ENCODE measurements at regions not wholly inside any gene's neighbourhood (a gene's known extent, or its start where the extent isn't known, plus 50 kb on each side); places are given as distances from the start of the nearest gene placed in this dataset.
"Not testable (repeated sequence)": the region's sequence is repeated elsewhere in the genome, so short reads cannot be mapped to it uniquely, and the experiment has no call there.

- Mint-ChIP-seq H3K36me3 (no peaks in the 10 kb centered on the region), H3K4me1 (no peaks in the 10 kb centered on the region), H3K9me3 (peaks cover 0 to 6% (median 0%) of the 10 kb centered on the region in 6 donors), H3K27me3 (ENCODE audit: low read depth in 3 of 3) (peaks cover 0 to 3% (median 0%) of the 10 kb centered on the region in 3 donors), H3K4me3 (no peak overlapping the region), H3K27ac (no peak overlapping the region)
- DNase-seq = no peak
Observed at GRCh38 chr6:12528581-12529363, 187.8 kb upstream of the PHACTR1 start.

GRCh38 chr6:12529364-12530019 lies 187.1 kb upstream of the PHACTR1 start:
- Mint-ChIP-seq H3K27ac (no peak overlapping the region), H3K9me3 (peaks cover 0 to 4% (median 0%) of the 10 kb centered on the region in 6 donors), H3K27me3 (ENCODE audit: low read depth in 3 of 3) (peaks cover 0 to 3% (median 0%) of the 10 kb centered on the region in 3 donors), H3K4me3 (no peak overlapping the region), H3K36me3 (no peaks in the 10 kb centered on the region), H3K4me1 (no peaks in the 10 kb centered on the region)
- DNase-seq = no peak

DNA sequence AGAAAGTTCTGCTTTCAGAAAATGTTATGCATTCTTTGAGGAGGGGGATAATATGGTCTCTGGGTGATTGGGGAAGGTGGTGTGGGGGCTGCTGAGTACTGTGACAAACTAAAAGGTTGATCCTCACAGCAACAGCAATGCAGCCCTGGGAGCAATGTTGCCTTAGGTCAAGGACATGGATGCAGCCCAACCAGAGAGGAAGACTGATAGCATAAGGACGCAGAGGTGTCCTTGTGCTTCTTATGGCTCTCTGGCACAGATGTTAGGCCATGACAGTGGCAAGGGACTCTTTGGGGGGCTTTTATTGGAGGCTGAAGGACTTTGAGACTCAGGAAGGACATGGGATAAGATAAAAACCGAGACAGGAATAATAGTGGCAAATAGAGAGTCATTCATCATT lies 186.2 kb upstream of the PHACTR1 start:
- Mint-ChIP-seq H3K4me1 (no peaks in the 10 kb centered on the region), H3K4me3 (no peak overlapping the region), H3K36me3 (no peaks in the 10 kb centered on the region), H3K27ac (no peak overlapping the region), H3K27me3 (ENCODE audit: low read depth in 3 of 3) (peaks cover 0 to 3% (median 0%) of the 10 kb centered on the region in 3 donors), H3K9me3 (peaks cover 0 to 1% (median 0%) of the 10 kb centered on the region in 6 donors)
- no peak for DNase-seq

GRCh38 chr6:12533586-12533985 lies 183.0 kb upstream of the PHACTR1 start:
- no peaks in the 10 kb centered on the region for H3K9me3 Mint-ChIP-seq
- H3K4me1 Mint-ChIP-seq = no peaks in the 10 kb centered on the region
- no peaks in the 10 kb centered on the region for H3K36me3 Mint-ChIP-seq
- peaks cover 0 to 3% (median 0%) of the 10 kb centered on the region in 3 donors for H3K27me3 Mint-ChIP-seq (ENCODE audit: low read depth in 3 of 3)
- H3K27ac Mint-ChIP-seq = no peak overlapping the region
- DNase-seq = no peak
- no peak overlapping the region for H3K4me3 Mint-ChIP-seq

DNA sequence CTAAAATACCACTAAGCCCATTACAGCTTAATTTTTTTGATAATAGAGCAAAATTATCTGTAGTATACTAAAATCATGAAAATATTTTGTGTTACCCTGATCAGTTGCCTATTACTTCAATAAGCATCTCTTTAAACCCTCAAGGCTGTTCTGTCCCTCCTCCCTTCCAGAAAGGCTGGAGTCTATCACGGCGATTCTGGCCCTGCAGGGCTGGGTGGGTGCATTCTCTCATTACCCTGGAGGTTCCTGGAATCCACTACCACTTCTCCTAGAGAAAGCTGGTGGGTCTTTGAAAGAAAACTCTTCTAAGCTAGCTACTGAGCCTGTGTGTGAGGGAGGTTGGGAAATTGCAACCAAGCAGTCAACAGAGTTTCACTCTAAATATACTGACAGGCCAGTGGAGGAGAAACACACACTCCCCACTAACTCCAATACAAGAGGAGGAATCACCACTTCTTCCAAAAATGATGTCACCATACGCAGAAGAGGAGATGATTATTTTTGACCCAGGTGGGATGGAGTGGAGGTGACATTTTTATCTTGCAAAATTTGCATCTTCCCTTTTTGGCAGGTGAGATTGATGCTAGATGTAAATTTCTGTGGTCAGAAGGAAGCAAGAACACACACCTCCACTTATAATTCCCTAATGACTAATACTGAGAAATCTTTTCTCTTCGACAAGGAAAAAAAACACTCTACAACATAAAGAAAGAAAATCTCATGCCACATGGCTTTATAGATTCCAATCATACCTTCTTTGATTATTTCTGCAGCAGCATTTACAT lies 182.3 kb upstream of the PHACTR1 start:
- no peak overlapping the region for H3K27ac Mint-ChIP-seq
- no peaks in the 10 kb centered on the region for H3K27me3 Mint-ChIP-seq (ENCODE audit: low read depth in 3 of 3)
- H3K4me1 Mint-ChIP-seq = no peaks in the 10 kb centered on the region
- no peaks in the 10 kb centered on the region for H3K9me3 Mint-ChIP-seq
- no peaks in the 10 kb centered on the region for H3K36me3 Mint-ChIP-seq
- H3K4me3 Mint-ChIP-seq = no peak overlapping the region
- DNase-seq = no peak

GRCh38 chr6:12535586-12536314 lies 180.8 kb upstream of the PHACTR1 start:
- Mint-ChIP-seq H3K4me3 (no peak overlapping the region), H3K27ac (no peak overlapping the region), H3K27me3 (ENCODE audit: low read depth in 3 of 3) (peaks cover 0 to 2% (median 0%) of the 10 kb centered on the region in 3 donors), H3K9me3 (peaks cover 0 to 2% (median 0%) of the 10 kb centered on the region in 6 donors), H3K4me1 (no peaks in the 10 kb centered on the region), H3K36me3 (no peaks in the 10 kb centered on the region)
- DNase-seq = no peak

DNA sequence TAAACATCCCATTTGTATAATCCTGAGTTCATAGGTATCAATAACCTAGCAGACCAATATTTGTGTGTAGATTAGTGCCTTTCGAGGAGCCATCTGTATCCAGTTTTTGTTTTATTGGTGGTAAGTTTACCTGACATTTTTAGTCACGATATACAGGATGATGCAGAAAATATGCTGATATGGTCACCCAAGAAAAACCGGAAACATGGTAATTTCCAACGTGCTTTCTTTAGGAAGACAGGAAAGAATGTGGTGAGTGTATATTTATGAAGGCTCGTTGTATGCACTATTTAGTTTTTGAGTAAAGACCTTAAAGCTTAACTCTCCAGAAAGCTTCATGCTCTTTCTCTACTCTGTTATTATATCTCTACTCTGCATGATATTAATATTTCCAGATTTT lies 180.2 kb upstream of the PHACTR1 start:
- no peak for DNase-seq
- peaks cover 0 to 2% (median 0%) of the 10 kb centered on the region in 3 donors for H3K27me3 Mint-ChIP-seq (ENCODE audit: low read depth in 3 of 3)
- H3K36me3 Mint-ChIP-seq = no peaks in the 10 kb centered on the region
- H3K4me3 Mint-ChIP-seq = no peak overlapping the region
- H3K27ac Mint-ChIP-seq = no peak overlapping the region
- H3K9me3 Mint-ChIP-seq = peaks cover 0 to 2% (median 0%) of the 10 kb centered on the region in 6 donors
- H3K4me1 Mint-ChIP-seq = no peaks in the 10 kb centered on the region

GRCh38 chr6:12537389-12537788 lies 179.2 kb upstream of the PHACTR1 start:
- Mint-ChIP-seq H3K4me1 (no peaks in the 10 kb centered on the region), H3K36me3 (no peaks in the 10 kb centered on the region), H3K9me3 (peaks cover 0 to 2% (median 0%) of the 10 kb centered on the region in 6 donors), H3K27ac (no peak overlapping the region), H3K4me3 (no peak overlapping the region), H3K27me3 (ENCODE audit: low read depth in 3 of 3) (peaks cover 0 to 2% (median 0%) of the 10 kb centered on the region in 3 donors)
- DNase-seq = no peak

DNA sequence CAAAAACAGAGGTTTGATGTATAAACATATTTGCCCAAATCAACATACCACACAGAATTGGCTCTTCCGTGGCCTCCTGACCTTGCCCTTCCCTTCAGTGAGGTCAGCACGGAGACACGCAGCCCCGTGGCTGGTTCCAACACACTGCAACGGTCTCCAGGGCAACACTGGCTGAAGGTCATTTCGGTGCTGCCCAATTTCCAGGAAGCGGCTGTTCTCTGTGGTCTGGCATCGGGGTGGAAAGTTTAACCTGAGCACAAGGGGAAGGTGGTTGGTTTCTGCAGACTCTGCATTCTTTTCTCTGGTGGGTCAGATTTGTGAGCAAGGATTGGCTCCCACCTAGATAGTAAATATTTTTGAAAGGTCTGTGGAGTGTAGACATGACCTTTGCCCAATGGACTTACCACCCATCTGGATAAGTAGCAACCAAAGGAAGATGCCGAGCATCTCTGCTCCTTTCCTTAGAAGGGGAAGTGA lies 177.6 kb upstream of the PHACTR1 start:
- H3K4me3 Mint-ChIP-seq = no peak overlapping the region
- H3K36me3 Mint-ChIP-seq = no peaks in the 10 kb centered on the region
- peaks cover 0 to 2% (median under 1%) of the 10 kb centered on the region in 6 donors for H3K9me3 Mint-ChIP-seq
- H3K27me3 Mint-ChIP-seq (ENCODE audit: low read depth in 3 of 3) = peaks cover 0 to 2% (median 0%) of the 10 kb centered on the region in 3 donors
- H3K27ac Mint-ChIP-seq = no peak overlapping the region
- peak in 2 of 3 donors; percentile 1 to 2 for DNase-seq
- no peaks in the 10 kb centered on the region for H3K4me1 Mint-ChIP-seq

DNA sequence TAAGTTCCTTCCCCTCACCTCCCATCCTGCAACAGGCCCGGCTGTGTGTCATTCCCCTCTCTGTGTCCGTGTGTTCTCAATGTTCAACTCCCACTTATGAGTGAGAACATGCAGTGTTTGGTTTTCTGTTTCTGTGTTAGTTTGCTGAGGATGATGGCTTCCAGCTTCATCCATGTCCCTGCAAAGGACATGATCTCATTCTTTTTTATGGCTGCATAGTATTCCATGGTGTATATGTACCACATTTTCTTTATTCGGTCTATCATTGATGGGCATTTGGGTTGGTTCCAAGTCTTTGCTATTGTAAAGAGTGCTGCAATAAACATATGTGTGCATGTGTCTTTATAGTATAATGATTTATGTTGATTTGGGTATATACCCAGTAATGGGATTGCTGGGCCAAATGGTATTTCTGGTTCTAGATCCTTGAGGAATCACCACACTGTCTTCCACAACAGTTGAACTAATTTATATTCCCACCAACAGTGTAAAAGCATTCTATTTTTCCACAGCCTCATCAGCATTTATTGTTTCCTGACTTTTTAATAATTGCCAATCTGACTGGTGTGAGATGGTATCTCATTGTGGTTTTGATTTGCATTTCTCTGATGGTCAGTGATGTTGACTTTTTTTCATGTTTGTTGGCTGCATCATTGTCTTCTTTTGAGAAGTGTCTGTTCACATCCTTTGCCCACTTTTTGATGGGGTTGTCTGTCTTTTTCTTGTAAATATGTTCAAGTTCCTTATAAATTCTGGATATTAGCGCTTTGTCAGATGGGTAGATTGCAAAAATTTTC lies 174.1 kb upstream of the PHACTR1 start:
- DNase-seq; H3K36me3 Mint-ChIP-seq; H3K27me3 Mint-ChIP-seq (ENCODE audit: low read depth in 3 of 3); H3K4me3 Mint-ChIP-seq; H3K9me3 Mint-ChIP-seq; H3K4me1 Mint-ChIP-seq; H3K27ac Mint-ChIP-seq: not testable (repeated sequence)

GRCh38 chr6:12543953-12544352 lies 172.6 kb upstream of the PHACTR1 start:
- peaks cover 0 to 2% (median 0%) of the 10 kb centered on the region in 3 donors for H3K27me3 Mint-ChIP-seq (ENCODE audit: low read depth in 3 of 3)
- H3K4me3 Mint-ChIP-seq = no peak overlapping the region
- H3K4me1 Mint-ChIP-seq = no peaks in the 10 kb centered on the region
- H3K9me3 Mint-ChIP-seq = peaks cover 0 to 6% (median 2%) of the 10 kb centered on the region in 6 donors
- no peak for DNase-seq
- H3K36me3 Mint-ChIP-seq = no peaks in the 10 kb centered on the region
- no peak overlapping the region for H3K27ac Mint-ChIP-seq

DNA sequence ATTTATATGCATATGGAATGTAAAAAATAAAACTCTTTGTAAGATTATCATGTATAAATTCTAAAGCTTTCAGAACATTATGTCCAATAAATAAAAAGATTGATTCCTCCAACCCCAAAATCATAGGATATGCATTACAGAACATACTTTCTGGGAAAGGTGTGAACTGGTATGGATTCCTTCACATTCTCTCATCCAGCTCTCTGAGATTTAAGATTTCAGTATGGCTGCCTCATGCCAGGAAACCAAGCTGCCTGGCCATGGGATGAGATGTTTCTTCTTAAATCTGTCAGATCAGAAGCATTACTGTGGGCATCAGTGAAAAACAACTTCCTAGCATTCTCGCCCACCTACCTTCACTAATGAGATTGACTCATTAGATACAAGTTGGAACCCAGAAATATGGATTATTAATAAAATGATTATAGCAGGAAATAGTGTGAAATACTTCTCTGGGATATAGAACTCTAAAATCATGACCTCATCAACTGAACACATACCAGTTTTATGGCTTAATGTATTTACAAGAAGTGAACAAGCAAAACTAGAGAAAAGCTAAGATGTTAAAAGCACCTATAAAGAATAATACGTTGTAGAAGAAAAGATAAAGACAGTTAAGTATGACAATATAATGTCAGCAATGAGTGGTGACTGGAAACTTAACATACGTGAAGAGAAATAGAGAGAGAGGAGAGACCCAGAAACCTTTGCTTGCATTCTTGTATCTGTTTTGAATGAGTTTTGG lies 171.6 kb upstream of the PHACTR1 start:
- Mint-ChIP-seq H3K27ac (no peak overlapping the region), H3K9me3 (peaks cover 0 to 5% (median 2%) of the 10 kb centered on the region in 6 donors), H3K36me3 (no peaks in the 10 kb centered on the region), H3K27me3 (ENCODE audit: low read depth in 3 of 3) (peaks cover 0 to under 1% (median 0%) of the 10 kb centered on the region in 3 donors), H3K4me3 (no peak overlapping the region), H3K4me1 (no peaks in the 10 kb centered on the region)
- no peak for DNase-seq
